HUES6 (cell line): ENCODE measurements at regions not wholly inside any gene's neighbourhood (a gene's known extent, or its start where the extent isn't known, plus 50 kb on each side); places are given as distances from the start of the nearest gene placed in this dataset.
A peak's percentile ranks its signal among the peaks of the same experiment; 100 is the strongest.

Source experiments
- H3K27ac ChIP-seq: 2 replicates; pipeline ENCODE4 v1.7.0; 2013; ENCODE audit warnings: low read depth, mild to moderate bottlenecking, low read length, inconsistent platforms
- H3K27me3 ChIP-seq: 2 replicates; pipeline ENCODE4 v1.6.1; 2013; ENCODE audit warnings: low read length; ENCODE audit not compliant: control insufficient read depth, insufficient read depth
- H3K36me3 ChIP-seq: 2 replicates; pipeline ENCODE4 v1.6.1; 2013; ENCODE audit warnings: low read length; ENCODE audit not compliant: control insufficient read depth, insufficient read depth
- H3K4me1 ChIP-seq: 2 replicates; pipeline ENCODE4 v1.6.1; 2013; ENCODE audit warnings: low read length; ENCODE audit not compliant: control insufficient read depth, insufficient read depth
- H3K4me3 ChIP-seq: 2 replicates; pipeline ENCODE4 v1.5.1; 2013; ENCODE audit warnings: low read depth, low read length
- H3K9ac ChIP-seq: one replicate; pipeline ENCODE4 v1.6.1; 2013; ENCODE audit warnings: mild to moderate bottlenecking, low read length
- H3K9me3 ChIP-seq: 2 replicates; pipeline ENCODE4 v1.6.1; 2013; ENCODE audit warnings: low read depth, low read length; ENCODE audit not compliant: control insufficient read depth, insufficient read depth

GRCh38 chrX:77143907-77144306 is 303.3 kb upstream of the FGF16 start:
- H3K27me3 ChIP-seq: no peaks in the 10 kb centered on the region
- no peaks in the 10 kb centered on the region for H3K4me1 ChIP-seq
- H3K36me3 ChIP-seq: no peaks in the 10 kb centered on the region
- H3K27ac ChIP-seq: no peak overlapping the region
- H3K9ac ChIP-seq: no peak overlapping the region
- no peak overlapping the region for H3K4me3 ChIP-seq
- H3K9me3 ChIP-seq: peaks cover 31% of the 10 kb centered on the region

GRCh38 chrX:77160301-77160700 is 286.9 kb upstream of the FGF16 start:
- no peaks in the 10 kb centered on the region for H3K4me1 ChIP-seq
- no peaks in the 10 kb centered on the region for H3K36me3 ChIP-seq
- no peak overlapping the region for H3K9ac ChIP-seq
- H3K27me3 ChIP-seq: no peaks in the 10 kb centered on the region
- peaks cover 20% of the 10 kb centered on the region; the same call in 1 of the 2 replicates for H3K9me3 ChIP-seq
- no peak overlapping the region for H3K4me3 ChIP-seq
- H3K27ac ChIP-seq: no peak overlapping the region

- no peaks in the 10 kb centered on the region for H3K4me1 ChIP-seq
- no peaks in the 10 kb centered on the region for H3K36me3 ChIP-seq
- H3K9ac ChIP-seq: no peak overlapping the region
- H3K9me3 ChIP-seq: peaks cover 21% of the 10 kb centered on the region; the same call in 1 of the 2 replicates
- no peak overlapping the region for H3K4me3 ChIP-seq
- no peak overlapping the region for H3K27ac ChIP-seq
- no peaks in the 10 kb centered on the region for H3K27me3 ChIP-seq
Measured at GRCh38 chrX:77162777-77163176, 284.4 kb upstream of the FGF16 start.

GRCh38 chrX:77167993-77168392 is 279.2 kb upstream of the FGF16 start:
- H3K27ac ChIP-seq: no peak overlapping the region
- H3K4me3 ChIP-seq: no peak overlapping the region

GRCh38 chrX:77174680-77175519 is 272.3 kb upstream of the FGF16 start:
- Histone ChIP-seq H3K27me3 (no peaks in the 10 kb centered on the region), H3K9me3 (peaks cover 23% of the 10 kb centered on the region), H3K4me3 (no peak overlapping the region)

More at GRCh38 chrX:77167993-77168392, 279.2 kb upstream of the FGF16 start:
- Histone ChIP-seq H3K9me3 (peaks cover 18% of the 10 kb centered on the region; the same call in 1 of the 2 replicates), H3K9ac (no peak overlapping the region), H3K27me3 (no peaks in the 10 kb centered on the region), H3K36me3 (no peaks in the 10 kb centered on the region), H3K4me1 (no peaks in the 10 kb centered on the region)

GRCh38 chrX:77200663-77201062 is 246.5 kb upstream of the FGF16 start:
- peaks cover 16% of the 10 kb centered on the region; the same call in 1 of the 2 replicates for H3K9me3 ChIP-seq
- H3K27ac ChIP-seq: no peak overlapping the region
- H3K27me3 ChIP-seq: peaks cover 10% of the 10 kb centered on the region; the same call in 1 of the 2 replicates
- H3K9ac ChIP-seq: no peak overlapping the region
- no peaks in the 10 kb centered on the region for H3K4me1 ChIP-seq
- no peaks in the 10 kb centered on the region for H3K36me3 ChIP-seq
- H3K4me3 ChIP-seq: no peak overlapping the region

More at GRCh38 chrX:77174680-77175519, 272.3 kb upstream of the FGF16 start:
- no peak overlapping the region for H3K9ac ChIP-seq
- no peaks in the 10 kb centered on the region for H3K4me1 ChIP-seq
- no peak overlapping the region for H3K27ac ChIP-seq
- H3K36me3 ChIP-seq: no peaks in the 10 kb centered on the region

- Histone ChIP-seq H3K9ac (no peak overlapping the region), H3K27ac (no peak overlapping the region)
Measured at GRCh38 chrX:77223046-77223445, 224.1 kb upstream of the FGF16 start.

GRCh38 chrX:77264490-77264889 is 182.7 kb upstream of the FGF16 start:
- no peaks in the 10 kb centered on the region for H3K36me3 ChIP-seq
- H3K9me3 ChIP-seq: peaks cover 64% of the 10 kb centered on the region
- H3K4me1 ChIP-seq: no peaks in the 10 kb centered on the region
- H3K4me3 ChIP-seq: no peak overlapping the region
- H3K27ac ChIP-seq: no peak overlapping the region
- no peak overlapping the region for H3K9ac ChIP-seq
- no peaks in the 10 kb centered on the region for H3K27me3 ChIP-seq

More at GRCh38 chrX:77223046-77223445, 224.1 kb upstream of the FGF16 start:
- peaks cover 11% of the 10 kb centered on the region; the same call in 1 of the 2 replicates for H3K4me1 ChIP-seq
- peak overlapping the region; percentile 32; the same call in 1 of the 2 replicates for H3K4me3 ChIP-seq
- peaks cover 33% of the 10 kb centered on the region; the same call in 1 of the 2 replicates for H3K9me3 ChIP-seq
- peaks cover 48% of the 10 kb centered on the region for H3K27me3 ChIP-seq
- H3K36me3 ChIP-seq: no peaks in the 10 kb centered on the region

- Histone ChIP-seq H3K9me3 (peaks cover 39% of the 10 kb centered on the region), H3K27ac (no peak overlapping the region), H3K9ac (no peak overlapping the region), H3K4me3 (no peak overlapping the region), H3K27me3 (no peaks in the 10 kb centered on the region), H3K4me1 (peaks cover 5% of the 10 kb centered on the region; the same call in 1 of the 2 replicates), H3K36me3 (no peaks in the 10 kb centered on the region)
Measured at GRCh38 chrX:77275392-77275791, 171.8 kb upstream of the FGF16 start.

- no peak overlapping the region for H3K27ac ChIP-seq
- H3K36me3 ChIP-seq: no peaks in the 10 kb centered on the region
- H3K9me3 ChIP-seq: peaks cover 48% of the 10 kb centered on the region
- H3K4me3 ChIP-seq: no peak overlapping the region
- H3K4me1 ChIP-seq: peaks cover 5% of the 10 kb centered on the region; the same call in 1 of the 2 replicates
- no peaks in the 10 kb centered on the region for H3K27me3 ChIP-seq
- H3K9ac ChIP-seq: no peak overlapping the region
Measured at GRCh38 chrX:77276742-77277141, 170.4 kb upstream of the FGF16 start.

GRCh38 chrX:77277911-77278310 is 169.3 kb upstream of the FGF16 start:
- Histone ChIP-seq H3K9me3 (peaks cover 58% of the 10 kb centered on the region), H3K9ac (no peak overlapping the region), H3K27me3 (no peaks in the 10 kb centered on the region), H3K4me3 (no peak overlapping the region), H3K4me1 (peaks cover 5% of the 10 kb centered on the region; the same call in 1 of the 2 replicates), H3K27ac (no peak overlapping the region), H3K36me3 (no peaks in the 10 kb centered on the region)
